ENCODE measurements at regions not wholly inside any gene's neighbourhood (a gene's known extent, or its start where the extent isn't known, plus 50 kb on each side); places are given as distances from the start of the nearest gene placed in this dataset.

GRCh38 chr5:124301850-124302249 lies 444.6 kb downstream of the ZNF608 start (continued):
- TF ChIP-seq, protein P1, sequence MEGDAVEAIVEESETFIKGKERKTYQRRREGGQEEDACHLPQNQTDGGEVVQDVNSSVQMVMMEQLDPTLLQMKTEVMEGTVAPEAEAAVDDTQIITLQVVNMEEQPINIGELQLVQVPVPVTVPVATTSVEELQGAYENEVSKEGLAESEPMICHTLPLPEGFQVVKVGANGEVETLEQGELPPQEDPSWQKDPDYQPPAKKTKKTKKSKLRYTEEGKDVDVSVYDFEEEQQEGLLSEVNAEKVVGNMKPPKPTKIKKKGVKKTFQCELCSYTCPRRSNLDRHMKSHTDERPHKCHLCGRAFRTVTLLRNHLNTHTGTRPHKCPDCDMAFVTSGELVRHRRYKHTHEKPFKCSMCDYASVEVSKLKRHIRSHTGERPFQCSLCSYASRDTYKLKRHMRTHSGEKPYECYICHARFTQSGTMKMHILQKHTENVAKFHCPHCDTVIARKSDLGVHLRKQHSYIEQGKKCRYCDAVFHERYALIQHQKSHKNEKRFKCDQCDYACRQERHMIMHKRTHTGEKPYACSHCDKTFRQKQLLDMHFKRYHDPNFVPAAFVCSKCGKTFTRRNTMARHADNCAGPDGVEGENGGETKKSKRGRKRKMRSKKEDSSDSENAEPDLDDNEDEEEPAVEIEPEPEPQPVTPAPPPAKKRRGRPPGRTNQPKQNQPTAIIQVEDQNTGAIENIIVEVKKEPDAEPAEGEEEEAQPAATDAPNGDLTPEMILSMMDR (IDR thresholded peaks at IDR 0.05 in 2 of 3, conservative IDR thresholded peaks at IDR 0.05 in 1 of 3; ENCODE audit: borderline replicate concordance in 1 of 3, insufficient read depth in 1 of 3, low read depth in 2 of 3, low read length in 2 of 3) = no peak
- no peak for TF ChIP-seq JUND (IDR thresholded peaks at IDR 0.05)

DNA sequence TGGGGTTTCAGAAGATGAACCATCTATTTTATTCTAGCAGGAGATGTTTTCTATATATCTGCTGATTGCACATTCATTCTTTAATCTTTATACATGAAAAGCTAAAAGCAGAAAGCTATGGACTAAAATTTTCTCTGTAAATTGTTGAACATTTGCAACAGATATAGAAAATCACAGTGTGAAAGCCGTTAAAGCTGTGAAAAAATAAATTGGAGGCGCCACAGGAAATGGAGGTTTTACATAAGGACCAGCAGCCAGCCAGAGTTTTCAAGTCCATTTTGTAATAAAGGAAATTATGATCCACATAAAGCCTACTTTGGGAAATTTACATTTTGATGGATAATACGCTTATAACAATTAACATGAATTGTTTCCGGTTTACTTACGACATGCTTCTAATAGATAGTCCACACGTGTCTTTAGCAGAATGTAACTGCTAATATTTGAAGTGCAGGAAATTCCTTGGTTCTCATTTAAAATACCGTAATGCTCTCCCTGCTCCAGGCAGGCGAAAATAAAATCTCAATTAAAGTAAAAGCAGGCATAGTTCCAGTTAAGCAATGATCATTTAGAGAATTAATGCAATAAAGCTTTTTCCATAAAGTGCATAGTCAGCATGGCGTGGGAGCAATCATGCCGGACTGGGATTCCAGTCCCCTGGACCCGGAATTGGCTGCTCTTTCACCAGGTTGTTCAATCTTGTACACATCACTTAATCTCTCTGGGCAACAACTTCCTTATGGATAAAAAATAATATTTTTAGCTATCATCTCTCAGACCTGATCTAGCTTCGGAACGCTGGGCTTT lies 445.4 kb downstream of the ZNF608 start:
- no peak overlapping the region for H3K4me2 ChIP-seq (ENCODE audit: low read length)
- RAD21 ChIA-PET (ENCODE audit: low non-redundant PET in 1 of 2, low total read pairs in 2 of 2, uncharacterized antibody in 2 of 2, unreplicated experiment in 2 of 2) = interaction anchor here in 1 of 2 experiments (0.6 kb wide), 1 partner anchor 925 kb away, joined by 3 read pairs; no protein-coding TSS in a partner anchor
- CTCF ChIA-PET = no interaction called here
- no peaks in the 10 kb centered on the region for H3K36me3 ChIP-seq (ENCODE audit: control insufficient read depth in 1 of 2, insufficient read depth in 2 of 2, low read length in 2 of 2)
- BruUV-seq (replicated peaks) = no TSS peak
- POLR2A ChIA-PET = no interaction called here
- H3K4me3 ChIP-seq (replicated peaks in 1 of 2; ENCODE audit: low read depth in 1 of 2, low read length in 2 of 2) = no peak overlapping the region
- TF ChIP-seq ZBTB33 (IDR thresholded peaks at IDR 0.05; ENCODE audit: extremely low read depth, insufficient replicate concordance, low read length) (no peak), EGR1 (IDR thresholded peaks at IDR 0.05; ENCODE audit: low read depth) (no peak)
- no peak overlapping the region for H3K9ac ChIP-seq (ENCODE audit: low read length)
- H3K27ac ChIP-seq (ENCODE audit: low read depth, low read length) = no peak overlapping the region
- no peaks in the 10 kb centered on the region for H3K9me2 ChIP-seq (ENCODE audit: insufficient read depth)
- H3K27me3 ChIP-seq (ENCODE audit: insufficient read depth, low read length) = no peaks in the 10 kb centered on the region
- no peaks in the 10 kb centered on the region for H3K4me1 ChIP-seq (ENCODE audit: control insufficient read depth in 1 of 2, insufficient read depth in 2 of 2, low read length in 2 of 2)
- no peak for DNase-seq (ENCODE audit: low read depth, low spot score)
- no peaks in the 10 kb centered on the region for H4K20me1 ChIP-seq (ENCODE audit: insufficient read depth)
- no peak for ATAC-seq
- H3K79me2 ChIP-seq (ENCODE audit: insufficient read depth, low read length) = no peaks in the 10 kb centered on the region
- H3K9me3 ChIP-seq (ENCODE audit: control insufficient read depth in 1 of 2, insufficient read depth in 1 of 2, low read depth in 1 of 2, low read length in 2 of 2) = no peaks in the 10 kb centered on the region
- no peak overlapping the region for H2AFZ ChIP-seq (ENCODE audit: low read depth, low read length, poor library complexity, severe bottlenecking)
- intact Hi-C loops (cut with micrococcal nuclease) = no loop called here

All from HCT116 (cell line).